Fibroblast of pulmonary artery (primary cell): ENCODE measurements at regions not wholly inside any gene's neighbourhood (a gene's known extent, or its start where the extent isn't known, plus 50 kb on each side); places are given as distances from the start of the nearest gene placed in this dataset.

Source experiments
- DNase-seq: peaks from one replicate; pipeline ENCODE4 v3.0.0-alpha.2; 2010; ENCODE audit warnings: low read depth
- H3K4me3 ChIP-seq: replicated peaks from 2 replicates; pipeline ENCODE4 v1.5.1; 2011; ENCODE audit warnings: low read depth, mild to moderate bottlenecking, control low read depth, low read length, moderate library complexity
- CTCF ChIP-seq: IDR thresholded peaks from 2 replicates; pipeline ENCODE4 v1.5.1; 2011; ENCODE audit warnings: mild to moderate bottlenecking, control low read depth, low read length, inconsistent platforms; ENCODE audit errors: missing control alignments

GRCh38 chr3:35849496-35849895, 210.2 kb downstream of the ARPP21 start:
- H3K4me3 ChIP-seq = no peak overlapping the region
- no peak for TF ChIP-seq CTCF
- DNase-seq = no peak

GRCh38 chr3:35849963-35850362, 210.6 kb downstream of the ARPP21 start:
- no peak for TF ChIP-seq CTCF
- no peak overlapping the region for H3K4me3 ChIP-seq
- DNase-seq = no peak

GRCh38 chr3:35857004-35857403, 217.7 kb downstream of the ARPP21 start:
- H3K4me3 ChIP-seq = no peak overlapping the region
- DNase-seq = no peak
- TF ChIP-seq CTCF = no peak

GRCh38 chr3:35862057-35862456, 222.7 kb downstream of the ARPP21 start:
- DNase-seq = no peak
- no peak for TF ChIP-seq CTCF

GRCh38 chr3:35864871-35865270, 225.5 kb downstream of the ARPP21 start:
- no peak for DNase-seq
- no peak overlapping the region for H3K4me3 ChIP-seq
- no peak for TF ChIP-seq CTCF

More at GRCh38 chr3:35862057-35862456, 222.7 kb downstream of the ARPP21 start:
- no peak overlapping the region for H3K4me3 ChIP-seq

- no peak for DNase-seq
- no peak overlapping the region for H3K4me3 ChIP-seq
- TF ChIP-seq CTCF = no peak
Measured at GRCh38 chr3:35867791-35868190, 228.5 kb downstream of the ARPP21 start.

GRCh38 chr3:35871009-35871408, 231.7 kb downstream of the ARPP21 start:
- no peak for DNase-seq
- no peak for TF ChIP-seq CTCF
- H3K4me3 ChIP-seq = no peak overlapping the region
